DMS114 treated with DMSO at 0.1 percent for 48 hours (cell line): ENCODE measurements at regions not wholly inside any gene's neighbourhood (a gene's known extent, or its start where the extent isn't known, plus 50 kb on each side); places are given as distances from the start of the nearest gene placed in this dataset.
"Not testable (repeated sequence)": the region's sequence is repeated elsewhere in the genome, so short reads cannot be mapped to it uniquely, and the experiment has no call there.

Experiments
- DNase-seq: peaks from one replicate; lab custom pipeline; 2025; ENCODE audit not compliant: unreplicated experiment; lab: John Stamatoyannopoulos, UW

DNA sequence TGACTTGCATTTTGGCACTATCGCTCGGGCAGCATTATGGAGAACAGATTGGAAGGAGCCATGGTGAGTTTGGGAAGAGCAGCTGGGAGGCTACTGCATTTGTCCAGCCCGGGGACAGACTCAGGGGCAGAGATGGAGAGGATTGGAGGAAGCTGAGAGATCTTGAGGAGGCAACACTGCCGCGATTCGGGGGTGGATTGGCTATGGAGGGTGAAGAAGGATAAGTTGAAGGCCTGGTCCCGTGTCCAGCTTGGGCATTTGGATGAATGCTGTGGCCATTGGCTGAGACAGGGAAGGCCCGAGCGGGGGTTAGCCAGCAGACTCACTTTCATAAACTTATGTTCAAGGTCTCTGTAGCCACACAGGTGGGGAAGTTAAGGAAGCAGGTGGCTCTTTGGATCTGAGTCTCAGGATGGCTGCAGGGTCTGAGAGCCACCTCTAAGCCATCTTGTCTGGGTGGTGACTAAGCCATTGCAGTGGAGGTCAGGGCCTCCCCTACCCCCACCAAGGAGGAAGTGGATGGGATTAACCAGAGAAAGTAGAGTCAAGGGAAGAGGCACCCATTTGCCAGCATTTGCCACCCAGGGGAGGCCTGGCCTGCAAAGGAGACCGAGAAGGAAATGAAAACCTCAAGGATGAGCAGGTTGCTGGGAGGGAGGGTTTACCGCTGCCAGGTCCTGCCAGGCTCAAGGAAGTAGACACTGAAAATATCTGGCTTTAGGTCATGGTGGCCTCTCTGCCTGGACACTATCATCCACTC, 144.0 kb upstream of the TLE3 start:
- no peak for DNase-seq

GRCh38 chr15:70240820-70241430, 143.2 kb upstream of the TLE3 start:
- no peak for DNase-seq

DNA sequence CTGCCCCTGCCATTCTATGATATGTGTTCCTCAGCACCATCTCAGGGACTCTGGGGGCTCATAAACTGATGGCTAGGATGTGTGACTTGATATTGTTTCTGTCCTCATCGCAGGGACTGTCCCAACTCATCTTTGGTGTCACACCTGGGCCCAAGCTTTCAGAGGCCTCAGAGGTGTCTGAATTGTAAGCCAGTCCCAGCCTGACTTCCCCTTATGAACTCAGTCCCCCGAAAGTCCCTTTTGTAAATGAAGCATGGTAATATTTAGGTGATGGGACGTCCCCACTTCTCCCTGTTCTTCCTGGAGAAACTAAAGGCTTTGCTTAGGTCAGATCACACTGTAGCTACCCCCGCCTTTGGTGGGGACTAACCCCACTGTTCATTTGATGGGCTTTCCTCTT, 142.4 kb upstream of the TLE3 start:
- DNase-seq: no peak

GRCh38 chr15:70238917-70239316, 141.2 kb upstream of the TLE3 start:
- DNase-seq: no peak

GRCh38 chr15:70237626-70238025, 139.9 kb upstream of the TLE3 start:
- DNase-seq: no peak

- DNase-seq: no peak
Observed at GRCh38 chr15:70236341-70237086, 138.8 kb upstream of the TLE3 start.

DNA sequence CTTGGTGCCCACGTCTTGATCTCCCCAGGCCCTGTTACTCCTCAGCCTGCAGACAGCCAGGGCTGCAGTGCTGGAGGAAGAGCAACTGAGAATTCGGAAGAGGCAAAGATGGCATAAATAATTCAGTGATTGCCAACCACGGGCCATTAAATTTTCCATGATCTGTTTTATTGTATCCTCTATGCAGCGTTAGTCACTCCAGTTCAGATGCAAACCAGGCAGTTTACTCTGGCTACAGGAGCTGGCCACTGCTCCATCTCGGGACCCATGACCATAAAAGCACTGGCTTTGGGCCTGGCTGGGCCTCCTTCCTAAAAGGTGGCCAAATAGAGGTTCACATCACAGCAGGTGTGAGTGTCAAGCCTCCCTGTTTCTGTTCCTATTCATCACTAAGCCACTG, 137.6 kb upstream of the TLE3 start:
- DNase-seq: no peak

GRCh38 chr15:70234256-70234905, 136.7 kb upstream of the TLE3 start:
- DNase-seq: no peak

DNA sequence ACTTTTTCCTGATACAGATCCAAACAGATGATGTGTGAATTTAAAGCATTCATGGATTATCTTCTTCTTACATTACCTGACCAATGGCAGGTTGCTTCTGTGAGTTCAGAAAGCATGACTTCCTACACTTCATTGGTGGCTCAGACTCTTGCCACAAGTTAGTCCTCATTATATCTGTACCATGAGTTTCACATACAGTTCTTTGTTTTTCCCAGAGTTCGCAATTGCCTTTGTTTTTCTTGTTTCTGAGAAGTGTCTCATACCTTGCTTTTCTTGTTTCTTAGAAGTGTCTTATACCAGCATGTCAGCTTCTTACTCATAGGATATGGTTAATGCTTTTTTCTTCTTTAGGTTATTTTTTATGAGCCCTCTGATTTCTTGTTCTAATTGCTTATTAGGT, 133.8 kb upstream of the TLE3 start:
- DNase-seq: no peak

GRCh38 chr15:70227918-70228317, 130.2 kb upstream of the TLE3 start:
- not testable (repeated sequence) for DNase-seq

DNA sequence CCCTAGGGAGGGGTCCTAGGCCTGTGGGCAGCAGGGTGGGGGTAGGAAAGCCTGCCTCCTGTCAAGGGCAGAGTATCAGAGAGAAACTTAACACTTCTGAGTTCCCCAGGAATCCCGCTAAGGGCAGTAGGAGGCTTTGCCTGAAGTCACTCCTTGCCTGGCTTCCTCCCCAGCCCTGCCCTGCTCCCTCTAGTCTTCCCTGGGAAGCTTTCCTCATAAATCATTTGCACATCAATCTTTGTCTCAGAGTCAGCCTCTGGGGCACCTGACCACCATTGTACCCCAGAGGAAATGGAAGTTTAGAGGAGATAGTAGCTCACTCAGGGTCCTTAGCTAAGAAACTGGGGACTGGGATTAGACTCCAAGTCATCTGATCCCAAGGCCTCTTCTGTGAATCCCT, 129.4 kb upstream of the TLE3 start:
- no peak for DNase-seq

GRCh38 chr15:70226337-70226980, 128.7 kb upstream of the TLE3 start:
- no peak for DNase-seq

- DNase-seq: no peak
Observed at GRCh38 chr15:70225416-70225815, 127.7 kb upstream of the TLE3 start.

GRCh38 chr15:70222606-70223005, 124.9 kb upstream of the TLE3 start:
- DNase-seq: no peak

- no peak for DNase-seq
Observed at GRCh38 chr15:70220490-70221096, 122.9 kb upstream of the TLE3 start.

- no peak for DNase-seq
Observed at GRCh38 chr15:70219966-70220365, 122.2 kb upstream of the TLE3 start.

DNA sequence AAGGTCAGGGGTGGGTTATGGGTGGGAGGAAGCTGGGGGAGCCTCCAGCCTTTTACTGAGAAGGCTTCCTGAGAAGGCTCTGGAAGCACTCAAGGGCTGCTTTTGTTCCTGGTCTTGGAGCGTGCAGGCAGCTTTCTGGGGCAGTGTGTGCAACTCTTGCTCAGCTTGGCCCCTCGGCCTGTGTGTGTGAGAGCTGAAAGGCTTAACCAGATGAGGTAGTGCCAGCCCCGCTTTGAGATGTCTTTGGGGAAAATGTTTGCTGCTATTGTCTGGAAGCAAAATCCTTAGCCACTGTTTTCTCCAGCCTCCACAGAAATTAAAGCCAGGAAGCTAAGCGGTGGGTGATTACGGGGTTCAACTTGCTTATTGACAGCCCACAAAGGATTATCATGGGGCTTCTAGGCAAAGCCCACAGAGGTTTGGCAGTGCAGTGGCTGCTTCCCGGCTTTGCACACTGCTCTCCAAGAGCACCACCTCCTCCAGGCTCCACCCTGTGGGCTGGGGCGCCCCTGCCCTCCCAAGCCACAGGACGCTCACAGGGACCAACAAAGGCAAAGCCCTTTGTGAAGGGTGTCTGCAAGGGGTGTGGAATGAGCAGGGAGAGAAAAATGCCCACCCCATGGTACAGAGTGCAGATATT, 121.7 kb upstream of the TLE3 start:
- no peak for DNase-seq

GRCh38 chr15:70217226-70218160, 119.8 kb upstream of the TLE3 start:
- no peak for DNase-seq

DNA sequence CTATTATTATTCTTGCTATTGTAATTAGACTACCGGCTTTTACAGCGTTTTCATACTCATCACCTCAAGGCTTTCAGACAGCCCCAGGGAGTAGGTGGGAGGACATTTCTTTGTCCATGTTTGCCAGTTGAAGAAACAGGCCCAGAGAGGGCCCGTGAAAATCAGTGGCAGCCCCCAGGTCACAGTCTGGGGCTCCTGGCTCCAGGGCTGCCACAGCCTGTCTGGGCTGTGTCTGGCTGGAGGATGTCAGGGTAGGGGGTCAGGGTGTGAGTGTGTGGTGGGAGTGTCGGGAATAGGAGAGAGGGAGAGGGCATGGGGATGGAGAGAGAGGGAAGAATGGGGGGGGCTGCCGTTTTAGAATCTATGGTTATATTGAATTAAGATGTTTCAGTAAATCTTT, 118.2 kb upstream of the TLE3 start:
- DNase-seq: no peak
